Liver (tissue), 8 donors: ENCODE measurements at regions not wholly inside any gene's neighbourhood (a gene's known extent, or its start where the extent isn't known, plus 50 kb on each side); places are given as distances from the start of the nearest gene placed in this dataset.

Source experiments
- DNase-seq: peaks from one replicate; pipeline ENCODE4 v3.0.0-alpha.2; 2017; ENCODE audit warnings: low spot score
- H3K27ac ChIP-seq, 2 donors: one replicate each; pipeline ENCODE4 v1.7.0; 2013; ENCODE audit warnings: inconsistent platforms in 2 of 2, low read length in 2 of 2, control low read depth in 1 of 2, low read depth in 1 of 2, mild to moderate bottlenecking in 1 of 2
- H3K27me3 ChIP-seq, 4 donors: one replicate each; pipeline versions ENCODE4 v1.6.1 to v1.7.0; 2013; ENCODE audit warnings: low read length in 3 of 4, inconsistent platforms in 1 of 4, mild to moderate bottlenecking in 1 of 4, moderate library complexity in 1 of 4; ENCODE audit not compliant: control insufficient read depth in 4 of 4, insufficient read depth in 4 of 4
- H3K36me3 ChIP-seq, 4 donors: one replicate each; pipeline versions ENCODE4 v1.6.1 to v1.7.0; 2013; ENCODE audit warnings: low read length in 3 of 4, mild to moderate bottlenecking in 3 of 4, low read depth in 1 of 4, moderate library complexity in 1 of 4; ENCODE audit not compliant: control insufficient read depth in 4 of 4, insufficient read depth in 3 of 4
- H3K4me1 ChIP-seq, 4 donors: one replicate each; pipeline versions ENCODE4 v1.6.1 to v1.7.0; 2013; ENCODE audit warnings: low read length in 3 of 4, mild to moderate bottlenecking in 3 of 4, moderate library complexity in 1 of 4; ENCODE audit not compliant: control insufficient read depth in 4 of 4, insufficient read depth in 4 of 4
- H3K4me3 ChIP-seq, 3 donors: one replicate each; pipeline versions ENCODE4 v1.6.1 to v1.7.0; 2013; ENCODE audit warnings: low read length in 3 of 3, control low read depth in 1 of 3, low read depth in 1 of 3, mild to moderate bottlenecking in 1 of 3
- H3K9ac ChIP-seq, 2 donors: one replicate each; pipeline ENCODE4 v1.7.0; 2013; ENCODE audit warnings: low read length in 2 of 2, mild to moderate bottlenecking in 2 of 2, moderate library complexity in 2 of 2, control low read depth in 1 of 2, low read depth in 1 of 2
- H3K9me3 ChIP-seq, 4 donors: one replicate each; pipeline versions ENCODE4 v1.6.1 to v1.7.0; 2013; ENCODE audit warnings: low read length in 3 of 4; ENCODE audit not compliant: control insufficient read depth in 4 of 4
- FOXA1 ChIP-seq: IDR thresholded peaks from 2 replicates; pipeline ENCODE4 v1.6.1; 2016; ENCODE audit warnings: antibody characterized with exemption
- FOXA2 ChIP-seq: IDR thresholded peaks from 2 replicates; pipeline ENCODE4 v1.6.1; 2016; ENCODE audit warnings: antibody characterized with exemption
- GABPA ChIP-seq, 2 donors: IDR thresholded peaks in 1 of 2; conservative IDR thresholded peaks in 1 of 2; 2 replicates each; pipeline ENCODE4 v1.6.1; 2016; ENCODE audit warnings: antibody characterized with exemption in 2 of 2, mild to moderate bottlenecking in 1 of 2, moderate library complexity in 1 of 2
- HNF4A ChIP-seq, 2 donors: conservative IDR thresholded peaks; 2 replicates each; pipeline ENCODE4 v1.6.1; 2016; ENCODE audit warnings: antibody characterized with exemption in 2 of 2, mild to moderate bottlenecking in 2 of 2
- JUND ChIP-seq, 2 donors: IDR thresholded peaks; 2 replicates each; pipeline ENCODE4 v1.6.1; 2016; ENCODE audit warnings: antibody characterized with exemption in 2 of 2
- NR2F2 ChIP-seq: IDR thresholded peaks from 2 replicates; pipeline ENCODE4 v1.6.1; 2016; ENCODE audit warnings: antibody characterized with exemption
- RAD21 ChIP-seq, 2 donors: IDR thresholded peaks; 2 replicates each; pipeline ENCODE4 v1.6.1; 2016; ENCODE audit warnings: antibody characterized with exemption in 2 of 2, mild to moderate bottlenecking in 2 of 2
- RXRA ChIP-seq, 2 donors: IDR thresholded peaks; 2 replicates each; pipeline ENCODE4 v1.6.1; 2017 to 2018; ENCODE audit warnings: antibody characterized with exemption in 2 of 2, mild to moderate bottlenecking in 1 of 2
- SP1 ChIP-seq: IDR thresholded peaks from 2 replicates; pipeline ENCODE4 v1.6.1; 2018; ENCODE audit warnings: antibody characterized with exemption, mild to moderate bottlenecking
- TAF1 ChIP-seq: conservative IDR thresholded peaks from 2 replicates; pipeline ENCODE4 v1.6.1; 2016; ENCODE audit warnings: antibody characterized with exemption, mild to moderate bottlenecking
- YY1 ChIP-seq: IDR thresholded peaks from 2 replicates; pipeline ENCODE4 v1.6.1; 2016; ENCODE audit warnings: antibody characterized with exemption, mild to moderate bottlenecking
- WGBS: extraction: QIAGEN DNeasy Blood & Tissue Kit; methylation state at CpG from one replicate; pipeline ENCODE4 v1.1.7; 2013; 5-methylcytosine and 5-hydroxymethylcytosine counted together
- TF ChIP-seq, protein P1 (sequence below): IDR thresholded peaks from 2 replicates; pipeline ENCODE4 v1.6.1; 2016; ENCODE audit warnings: antibody characterized with exemption, mild to moderate bottlenecking
- TF ChIP-seq, protein P2 (sequence below): IDR thresholded peaks from 2 replicates; pipeline ENCODE4 v1.6.1; 2016; ENCODE audit warnings: antibody characterized with exemption
- TF ChIP-seq, protein P3 (sequence below): IDR thresholded peaks from 2 replicates; pipeline ENCODE4 v1.6.1; 2016; ENCODE audit warnings: antibody characterized with exemption
- TF ChIP-seq, protein P4 (sequence below): fragments of 150-350 bp; IDR thresholded peaks from 2 replicates; pipeline ENCODE4 v1.5.1; 2017; ENCODE audit warnings: improper control_type of control experiment, low read depth, low read length; ENCODE audit not compliant: missing input control
- donor health status: healthy.
- donor health status: healthy.
- donor health status: healthy.
- donor health status: healthy.
- donor health status: healthy.

DNA sequence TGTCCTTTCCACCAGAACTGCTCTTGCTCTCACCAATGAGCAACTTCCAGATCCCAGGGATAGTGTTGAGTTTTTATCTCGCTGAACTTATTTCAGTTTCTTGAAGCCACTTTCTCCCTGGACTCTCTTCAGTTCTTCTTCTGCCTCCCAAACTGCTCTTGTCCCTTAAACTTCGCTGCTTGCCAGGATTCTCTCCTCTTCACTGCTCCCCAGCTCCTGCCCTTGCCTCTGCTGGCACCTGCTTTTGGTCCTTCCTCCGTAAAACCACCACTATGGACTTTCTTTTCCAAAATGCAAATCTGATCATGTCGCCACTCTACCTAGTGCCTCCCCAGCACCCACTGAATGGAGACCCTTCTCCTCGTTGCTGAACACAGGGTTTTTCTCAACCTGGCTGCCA is 92.8 kb upstream of the PALS2 start:
- TF ChIP-seq RAD21 (IDR thresholded peaks at IDR 0.05) (no peak), FOXA1 (no peak), GABPA (IDR thresholded peaks at IDR 0.05 in 1 of 2, conservative IDR thresholded peaks at IDR 0.05 in 1 of 2) (no peak), RXRA (IDR thresholded peaks at IDR 0.05) (no peak), YY1 (no peak), HNF4A (conservative IDR thresholded peaks at IDR 0.05) (no peak), FOXA2 (no peak), JUND (IDR thresholded peaks at IDR 0.05) (no peak), TAF1 (no peak), SP1 (no peak)
- TF ChIP-seq, protein P1, sequence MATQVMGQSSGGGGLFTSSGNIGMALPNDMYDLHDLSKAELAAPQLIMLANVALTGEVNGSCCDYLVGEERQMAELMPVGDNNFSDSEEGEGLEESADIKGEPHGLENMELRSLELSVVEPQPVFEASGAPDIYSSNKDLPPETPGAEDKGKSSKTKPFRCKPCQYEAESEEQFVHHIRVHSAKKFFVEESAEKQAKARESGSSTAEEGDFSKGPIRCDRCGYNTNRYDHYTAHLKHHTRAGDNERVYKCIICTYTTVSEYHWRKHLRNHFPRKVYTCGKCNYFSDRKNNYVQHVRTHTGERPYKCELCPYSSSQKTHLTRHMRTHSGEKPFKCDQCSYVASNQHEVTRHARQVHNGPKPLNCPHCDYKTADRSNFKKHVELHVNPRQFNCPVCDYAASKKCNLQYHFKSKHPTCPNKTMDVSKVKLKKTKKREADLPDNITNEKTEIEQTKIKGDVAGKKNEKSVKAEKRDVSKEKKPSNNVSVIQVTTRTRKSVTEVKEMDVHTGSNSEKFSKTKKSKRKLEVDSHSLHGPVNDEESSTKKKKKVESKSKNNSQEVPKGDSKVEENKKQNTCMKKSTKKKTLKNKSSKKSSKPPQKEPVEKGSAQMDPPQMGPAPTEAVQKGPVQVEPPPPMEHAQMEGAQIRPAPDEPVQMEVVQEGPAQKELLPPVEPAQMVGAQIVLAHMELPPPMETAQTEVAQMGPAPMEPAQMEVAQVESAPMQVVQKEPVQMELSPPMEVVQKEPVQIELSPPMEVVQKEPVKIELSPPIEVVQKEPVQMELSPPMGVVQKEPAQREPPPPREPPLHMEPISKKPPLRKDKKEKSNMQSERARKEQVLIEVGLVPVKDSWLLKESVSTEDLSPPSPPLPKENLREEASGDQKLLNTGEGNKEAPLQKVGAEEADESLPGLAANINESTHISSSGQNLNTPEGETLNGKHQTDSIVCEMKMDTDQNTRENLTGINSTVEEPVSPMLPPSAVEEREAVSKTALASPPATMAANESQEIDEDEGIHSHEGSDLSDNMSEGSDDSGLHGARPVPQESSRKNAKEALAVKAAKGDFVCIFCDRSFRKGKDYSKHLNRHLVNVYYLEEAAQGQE, result no peak
- TF ChIP-seq, protein P2, sequence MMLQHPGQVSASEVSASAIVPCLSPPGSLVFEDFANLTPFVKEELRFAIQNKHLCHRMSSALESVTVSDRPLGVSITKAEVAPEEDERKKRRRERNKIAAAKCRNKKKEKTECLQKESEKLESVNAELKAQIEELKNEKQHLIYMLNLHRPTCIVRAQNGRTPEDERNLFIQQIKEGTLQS, result no peak
- whole genome bisulfite sequencing, result 86% methylated on average over 5 of the region's 5 CpGs
- no peak for DNase-seq
- Histone ChIP-seq H3K27ac (no peak overlapping the region), H3K4me1 (peaks cover 0 to 19% (median 4%) of the 10 kb centered on the region in 4 donors), H3K4me3 (no peak overlapping the region), H3K9me3 (no peaks in the 10 kb centered on the region), H3K27me3 (no peaks in the 10 kb centered on the region), H3K36me3 (no peaks in the 10 kb centered on the region), H3K9ac (no peak overlapping the region)

DNA sequence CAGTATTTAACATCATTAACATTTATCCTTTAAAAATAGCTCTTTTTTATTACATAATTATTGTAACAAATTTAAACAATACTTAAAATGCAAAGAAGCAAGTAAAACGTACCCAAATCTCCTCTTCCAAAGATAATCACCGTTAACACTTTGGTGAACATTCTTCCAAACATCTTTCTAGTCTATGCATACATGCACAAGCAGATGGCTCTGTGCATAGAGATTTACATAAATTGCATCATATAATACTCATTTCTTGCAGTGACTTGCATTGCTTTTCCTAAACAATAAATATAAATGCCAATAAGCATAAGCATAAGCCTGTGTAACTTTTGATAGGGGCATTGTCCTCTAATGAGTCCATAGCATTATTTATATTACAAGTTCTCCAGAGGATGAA is 89.4 kb upstream of the PALS2 start:
- H3K9ac ChIP-seq, result no peak overlapping the region
- H3K27me3 ChIP-seq, result no peaks in the 10 kb centered on the region
- no peak for DNase-seq
- no peak overlapping the region for H3K27ac ChIP-seq
- no peaks in the 10 kb centered on the region for H3K9me3 ChIP-seq
- H3K4me3 ChIP-seq, result no peak overlapping the region
- TF ChIP-seq NR2F2, result no peak
- TF ChIP-seq RAD21 (IDR thresholded peaks at IDR 0.05), result no peak
- TF ChIP-seq, protein P2, result no peak
- no peak for TF ChIP-seq TAF1
- TF ChIP-seq HNF4A (conservative IDR thresholded peaks at IDR 0.05), result no peak
- no peak for TF ChIP-seq RXRA (IDR thresholded peaks at IDR 0.05)
- TF ChIP-seq, protein P3, sequence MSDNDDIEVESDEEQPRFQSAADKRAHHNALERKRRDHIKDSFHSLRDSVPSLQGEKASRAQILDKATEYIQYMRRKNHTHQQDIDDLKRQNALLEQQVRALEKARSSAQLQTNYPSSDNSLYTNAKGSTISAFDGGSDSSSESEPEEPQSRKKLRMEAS, result no peak
- TF ChIP-seq YY1, result no peak
- TF ChIP-seq FOXA2, result no peak
- TF ChIP-seq JUND (IDR thresholded peaks at IDR 0.05), result no peak
- TF ChIP-seq, protein P4, sequence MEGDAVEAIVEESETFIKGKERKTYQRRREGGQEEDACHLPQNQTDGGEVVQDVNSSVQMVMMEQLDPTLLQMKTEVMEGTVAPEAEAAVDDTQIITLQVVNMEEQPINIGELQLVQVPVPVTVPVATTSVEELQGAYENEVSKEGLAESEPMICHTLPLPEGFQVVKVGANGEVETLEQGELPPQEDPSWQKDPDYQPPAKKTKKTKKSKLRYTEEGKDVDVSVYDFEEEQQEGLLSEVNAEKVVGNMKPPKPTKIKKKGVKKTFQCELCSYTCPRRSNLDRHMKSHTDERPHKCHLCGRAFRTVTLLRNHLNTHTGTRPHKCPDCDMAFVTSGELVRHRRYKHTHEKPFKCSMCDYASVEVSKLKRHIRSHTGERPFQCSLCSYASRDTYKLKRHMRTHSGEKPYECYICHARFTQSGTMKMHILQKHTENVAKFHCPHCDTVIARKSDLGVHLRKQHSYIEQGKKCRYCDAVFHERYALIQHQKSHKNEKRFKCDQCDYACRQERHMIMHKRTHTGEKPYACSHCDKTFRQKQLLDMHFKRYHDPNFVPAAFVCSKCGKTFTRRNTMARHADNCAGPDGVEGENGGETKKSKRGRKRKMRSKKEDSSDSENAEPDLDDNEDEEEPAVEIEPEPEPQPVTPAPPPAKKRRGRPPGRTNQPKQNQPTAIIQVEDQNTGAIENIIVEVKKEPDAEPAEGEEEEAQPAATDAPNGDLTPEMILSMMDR, result no peak
- 84% methylated on average over 2 of the region's 2 CpGs for WGBS
- no peaks in the 10 kb centered on the region for H3K36me3 ChIP-seq
- H3K4me1 ChIP-seq, result no peaks in the 10 kb centered on the region
